Adrenal gland (tissue), 5 donors: ENCODE measurements at regions not wholly inside any gene's neighbourhood (a gene's known extent, or its start where the extent isn't known, plus 50 kb on each side); places are given as distances from the start of the nearest gene placed in this dataset.

ENCODE experiments used
- CTCF ChIP-seq, 6 experiments: fragments of 450-650 bp in 4 of 6; fragments of 200-600 bp in 2 of 6; sonication (generic) in 1 of 6; IDR thresholded peaks; 1 replicate in 5 of 6; 2 replicates in 1 of 6; pipeline versions ENCODE4 v1.5.1 to v1.8.0; 2016 to 2021; ENCODE audit warnings: antibody characterized with exemption in 6 of 6, mild to moderate bottlenecking in 2 of 6, moderate library complexity in 1 of 6
- POLR2A ChIP-seq, 2 donors: fragments of 450-650 bp; IDR thresholded peaks; one replicate each; pipeline ENCODE4 v1.6.1; 2017; ENCODE audit warnings: antibody characterized with exemption in 2 of 2, mild to moderate bottlenecking in 2 of 2, moderate library complexity in 1 of 2
- donor health status: DM: no; HTN: no; CAD: no.

GRCh38 chr1:187605736-187606135 is 777.0 kb downstream of the PLA2G4A start:
- TF ChIP-seq CTCF (IDR thresholded peaks at IDR 0.05) (no peak), POLR2A (IDR thresholded peaks at IDR 0.05) (no peak)
